Epithelial cell of proximal tubule (primary cell): ENCODE measurements at regions not wholly inside any gene's neighbourhood (a gene's known extent, or its start where the extent isn't known, plus 50 kb on each side); places are given as distances from the start of the nearest gene placed in this dataset.

ENCODE experiments used
- DNase-seq: peaks from one replicate; pipeline ENCODE4 v3.0.0-alpha.2; 2011; ENCODE audit warnings: low read depth
- H3K4me3 ChIP-seq: 2 replicates; pipeline ENCODE4 v1.5.1; 2011; ENCODE audit warnings: low read depth, mild to moderate bottlenecking, low read length
- CTCF ChIP-seq: conservative IDR thresholded peaks from 2 replicates; pipeline ENCODE4 v1.5.1; 2012; ENCODE audit warnings: low read depth, mild to moderate bottlenecking, low read length

GRCh38 chr16:17598968-17599367 is 128.2 kb upstream of the XYLT1 start:
- TF ChIP-seq CTCF, result no peak
- H3K4me3 ChIP-seq, result no peak overlapping the region
- DNase-seq, result no peak

GRCh38 chr16:17591655-17592405 is 121.1 kb upstream of the XYLT1 start:
- H3K4me3 ChIP-seq, result no peak overlapping the region
- DNase-seq, result no peak
- no peak for TF ChIP-seq CTCF

GRCh38 chr16:17590711-17591654 is 120.2 kb upstream of the XYLT1 start:
- no peak overlapping the region for H3K4me3 ChIP-seq
- TF ChIP-seq CTCF, result no peak
- DNase-seq, result no peak

GRCh38 chr16:17589898-17590297 is 119.1 kb upstream of the XYLT1 start:
- no peak for DNase-seq
- no peak for TF ChIP-seq CTCF

GRCh38 chr16:17585449-17586074 is 114.8 kb upstream of the XYLT1 start:
- DNase-seq, result no peak
- H3K4me3 ChIP-seq, result no peak overlapping the region
- no peak for TF ChIP-seq CTCF

More at GRCh38 chr16:17589898-17590297, 119.1 kb upstream of the XYLT1 start:
- H3K4me3 ChIP-seq, result no peak overlapping the region

- DNase-seq, result no peak
- peak; percentile 57 for TF ChIP-seq CTCF
These were observed 108.5 kb upstream of the XYLT1 start for GRCh38 chr16:17578981-17579874.

More at GRCh38 chr16:17578981-17579874, 108.5 kb upstream of the XYLT1 start:
- H3K4me3 ChIP-seq, result no peak overlapping the region
